ENCODE measurements at regions not wholly inside any gene's neighbourhood (a gene's known extent, or its start where the extent isn't known, plus 50 kb on each side); places are given as distances from the start of the nearest gene placed in this dataset.

GRCh38 chrX:40154853-40155588 lies 57.3 kb upstream of the BCOR start:
- DNase-seq (ENCODE audit: extremely low read depth, low read depth) = peak; percentile 79

- no peak for DNase-seq (ENCODE audit: extremely low read depth, low read depth)
Measured at GRCh38 chrX:40154250-40154852, 56.6 kb upstream of the BCOR start.

- no peak for DNase-seq (ENCODE audit: extremely low read depth, low read depth)
Measured at GRCh38 chrX:40153345-40154249, 55.8 kb upstream of the BCOR start.

- no peak for DNase-seq (ENCODE audit: extremely low read depth, low read depth)
Measured at GRCh38 chrX:40152741-40153344, 55.1 kb upstream of the BCOR start.

GRCh38 chrX:40152173-40152711 lies 54.5 kb upstream of the BCOR start:
- no peak for DNase-seq (ENCODE audit: extremely low read depth, low read depth)

- no peak for DNase-seq (ENCODE audit: extremely low read depth, low read depth)
Measured at GRCh38 chrX:40151211-40152172, 53.7 kb upstream of the BCOR start.

- no peak for DNase-seq (ENCODE audit: extremely low read depth, low read depth)
Measured at GRCh38 chrX:40150503-40150902, 52.7 kb upstream of the BCOR start.

GRCh38 chrX:40149286-40150175 lies 51.8 kb upstream of the BCOR start:
- no peak for DNase-seq (ENCODE audit: extremely low read depth, low read depth)

- no peak for DNase-seq (ENCODE audit: extremely low read depth, low read depth)
Measured at GRCh38 chrX:40148385-40149285, 50.9 kb upstream of the BCOR start.

- DNase-seq (ENCODE audit: extremely low read depth, low read depth) = no peak
Measured at GRCh38 chrX:40147971-40148370, 50.2 kb upstream of the BCOR start.

Small RNAs in the stretch of these regions (small RNA-seq; reads per million reads assigned to genes)
- 0 reads per million in 2 experiments for gene RF00019
